ENCODE measurements at regions not wholly inside any gene's neighbourhood (a gene's known extent, or its start where the extent isn't known, plus 50 kb on each side); places are given as distances from the start of the nearest gene placed in this dataset.

- POLR2A ChIA-PET, result no interaction called here
- TF ChIP-seq FOSL1 (CRISPR knock-in tag; IDR thresholded peaks at IDR 0.05; ENCODE audit: borderline replicate concordance) (no peak), ZNF3 (CRISPR knock-in tag; IDR thresholded peaks at IDR 0.05) (no peak), ATF5 (CRISPR knock-in tag; IDR thresholded peaks at IDR 0.05; ENCODE audit: low read depth) (no peak), ZNF747 (CRISPR knock-in tag; IDR thresholded peaks at IDR 0.05; ENCODE audit: borderline replicate concordance) (no peak), ZNF33A (CRISPR knock-in tag; IDR thresholded peaks at IDR 0.05; ENCODE audit: borderline replicate concordance) (no peak), ZNF609 (CRISPR knock-in tag; IDR thresholded peaks at IDR 0.05; ENCODE audit: borderline replicate concordance) (no peak), ZBTB25 (CRISPR knock-in tag; IDR thresholded peaks at IDR 0.05) (no peak), ZFP90 (CRISPR knock-in tag; IDR thresholded peaks at IDR 0.05; ENCODE audit: borderline replicate concordance) (no peak), THAP9 (CRISPR knock-in tag; IDR thresholded peaks at IDR 0.05; ENCODE audit: borderline replicate concordance) (no peak), ZNF24 (IDR thresholded peaks at IDR 0.05) (no peak), ZNF296 (CRISPR knock-in tag; conservative IDR thresholded peaks at IDR 0.05) (no peak), ZNF605 (CRISPR knock-in tag; IDR thresholded peaks at IDR 0.05) (no peak), SAFB2 (CRISPR knock-in tag; IDR thresholded peaks at IDR 0.05; ENCODE audit: borderline replicate concordance, low read depth) (no peak), NFATC3 (CRISPR knock-in tag; IDR thresholded peaks at IDR 0.05) (no peak), ZBTB2 (CRISPR knock-in tag; IDR thresholded peaks at IDR 0.05; ENCODE audit: low read depth) (no peak)
Observed at GRCh38 chr6:86780923-86781322, 156.4 kb upstream of the HTR1E start.

More at GRCh38 chr6:86780923-86781322, 156.4 kb upstream of the HTR1E start:
- in situ Hi-C loops (cut with HindIII; ENCODE audit: extremely low pct_ligation_motif_present, low pct_unique_long_range_greater_than_20kb), result no loop called here
- CTCF ChIA-PET (ENCODE audit: low intra/inter-chr PET ratio, low total read pairs), result no interaction called here
- Histone ChIP-seq H3K9me3 (ENCODE audit: low read length) (no peaks in the 10 kb centered on the region), H3K9ac (ENCODE audit: insufficient read depth, low read depth, low read length) (no peak overlapping the region), H3K4me3 (replicated peaks in 1 of 3; ENCODE audit: insufficient read depth in 1 of 3, low read depth in 2 of 3, low read length in 3 of 3) (no peak overlapping the region), H3K27me3 (ENCODE audit: control insufficient read depth in 1 of 2, insufficient read depth in 2 of 2, low read length in 2 of 2) (no peaks in the 10 kb centered on the region), H2AFZ (ENCODE audit: low read length) (no peak overlapping the region), H3K4me1 (ENCODE audit: insufficient read depth, low read length) (no peaks in the 10 kb centered on the region), H3K27ac (ENCODE audit: extremely low read length, insufficient read depth, low read length) (no peak overlapping the region), H4K20me1 (ENCODE audit: insufficient read depth, low read length) (no peaks in the 10 kb centered on the region), H3K36me3 (replicated peaks in 1 of 2; ENCODE audit: control insufficient read depth in 1 of 2, insufficient read depth in 2 of 2, low read length in 2 of 2) (no peaks in the 10 kb centered on the region), H3K4me2 (ENCODE audit: low read depth, low read length) (no peak overlapping the region), H3K79me2 (ENCODE audit: insufficient read depth, low read length) (no peaks in the 10 kb centered on the region)
- intact Hi-C loops (cut with micrococcal nuclease; ENCODE audit: unreplicated experiment), result no loop called here
- BruUV-seq (replicated peaks), result no TSS peak
- WGBS (ENCODE audit: low lambda C conversion rate), result 3% methylated on average over 2 of the region's 2 CpGs
- DNase-seq (ENCODE audit: low spot score) (no peak), ATAC-seq (no peak), FAIRE-seq (no peak)
